IMR-90 (cell line): ENCODE measurements at regions not wholly inside any gene's neighbourhood (a gene's known extent, or its start where the extent isn't known, plus 50 kb on each side); places are given as distances from the start of the nearest gene placed in this dataset.

Experiments used
- ATAC-seq: fragments of 200-7000 bp; cut with Tn5 transposase; 2 replicates; pipeline ENCODE4 v1.9.1; 2020; ENCODE audit warnings: low read depth, mild to moderate bottlenecking, moderate library complexity
- BruUV-seq: library from RNA; stranded (reverse); fragments of 400-500 nt; replicated peaks from 2 replicates; lab custom pipeline; 2021; lab: Mats Ljungman, UMichigan
- CTCF ChIA-PET: fragments of 300-600 bp; formaldehyde crosslinking; extraction: SDS; loops from one replicate; lab custom pipeline; 2021; ENCODE audit warnings: antibody characterized with exemption; lab: Yijun Ruan, JAX
- POLR2A ChIA-PET: fragments of 300-600 bp; sonication (Branson Sonifier 250); formaldehyde crosslinking; loops from one replicate; lab custom pipeline; 2022; ENCODE audit warnings: antibody characterized with exemption; ENCODE audit not compliant: unreplicated experiment; lab: Charles Lee
- DNase-seq: peaks from one replicate; pipeline ENCODE4 v3.0.0; 2013
- H2AFZ ChIP-seq: replicated peaks from 2 replicates; pipeline ENCODE3; 2013; ENCODE audit warnings: low read length, mild to moderate bottlenecking; ENCODE audit not compliant: poor library complexity
- H2AK5ac ChIP-seq: 2 replicates; pipeline ENCODE4 v1.6.1; 2013; ENCODE audit warnings: low read depth, low read length, inconsistent platforms
- H2AK9ac ChIP-seq: replicated peaks from 2 replicates; pipeline ENCODE3; 2013; ENCODE audit warnings: mild to moderate bottlenecking, low read depth, low read length, moderate library complexity; ENCODE audit not compliant: poor library complexity
- H2BK120ac ChIP-seq: 2 replicates; pipeline ENCODE4 v1.6.1; 2013; ENCODE audit warnings: low read depth, low read length, inconsistent platforms
- H2BK15ac ChIP-seq: 3 replicates; pipeline ENCODE4 v1.6.1; 2013; ENCODE audit warnings: low read depth, low read length, inconsistent platforms
- H2BK20ac ChIP-seq: 2 replicates; pipeline ENCODE4 v1.6.1; 2013; ENCODE audit warnings: low read depth, mild to moderate bottlenecking, inconsistent platforms, low read length, moderate library complexity
- H2BK5ac ChIP-seq: 2 replicates; pipeline ENCODE4 v1.6.1; 2013; ENCODE audit warnings: mild to moderate bottlenecking, low read depth, low read length, inconsistent platforms; ENCODE audit not compliant: poor library complexity, severe bottlenecking
- H3K14ac ChIP-seq: replicated peaks from 2 replicates; pipeline ENCODE4 v1.6.1; 2013; ENCODE audit warnings: low read depth, low read length, inconsistent platforms
- H3K18ac ChIP-seq: 2 replicates; pipeline ENCODE4 v1.6.1; 2013; ENCODE audit warnings: low read depth, low read length, control low read depth
- H3K23ac ChIP-seq: 2 replicates; pipeline ENCODE4 v1.6.1; 2013; ENCODE audit warnings: low read depth, low read length, inconsistent platforms
- H3K27ac ChIP-seq: 2 replicates; pipeline ENCODE4 v1.5.1; 2013; ENCODE audit warnings: mild to moderate bottlenecking, control low read depth, low read length; ENCODE audit not compliant: insufficient read depth
- H3K27me3 ChIP-seq: 2 replicates; pipeline ENCODE4 v1.6.1; 2013; ENCODE audit warnings: low read length; ENCODE audit not compliant: control insufficient read depth, insufficient read depth
- H3K36me3 ChIP-seq: 2 replicates; pipeline ENCODE4 v1.6.1; 2013; ENCODE audit warnings: low read length, mixed read lengths; ENCODE audit not compliant: control insufficient read depth, insufficient read depth
- H3K4ac ChIP-seq: 2 replicates; pipeline ENCODE4 v1.6.1; 2013; ENCODE audit warnings: low read depth, low read length, inconsistent platforms
- H3K4me1 ChIP-seq: 2 replicates; pipeline ENCODE4 v1.6.1; 2013; ENCODE audit warnings: low read length, mixed read lengths; ENCODE audit not compliant: control insufficient read depth, insufficient read depth
- H3K4me2 ChIP-seq: 2 replicates; pipeline ENCODE4 v1.6.1; 2013; ENCODE audit warnings: low read depth, mild to moderate bottlenecking, control low read depth, low read length, moderate library complexity
- H3K4me3 ChIP-seq: 2 replicates; pipeline ENCODE4 v1.5.1; 2013; ENCODE audit warnings: low read depth, mild to moderate bottlenecking, control low read depth, low read length, moderate library complexity; ENCODE audit not compliant: insufficient read depth
- H3K56ac ChIP-seq: 2 replicates; pipeline ENCODE4 v1.6.1; 2013; ENCODE audit warnings: low read length, inconsistent platforms; ENCODE audit not compliant: insufficient read depth; ENCODE audit errors: extremely low read depth
- H3K79me1 ChIP-seq, 2 experiments: 2 replicates each; pipeline ENCODE4 v1.6.1; 2013; ENCODE audit warnings: low read length in 2 of 2, inconsistent platforms in 1 of 2, low read depth in 1 of 2
- H3K9ac ChIP-seq: 2 replicates; pipeline ENCODE4 v1.6.1; 2013; ENCODE audit warnings: low read depth, low read length, control low read depth
- H3K9me1 ChIP-seq: 2 replicates; pipeline ENCODE4 v1.6.1; 2013; ENCODE audit warnings: low read length, inconsistent platforms; ENCODE audit not compliant: insufficient read depth
- H3K9me3 ChIP-seq: 2 replicates; pipeline ENCODE4 v1.6.1; 2013; ENCODE audit warnings: low read length; ENCODE audit not compliant: control insufficient read depth, insufficient read depth
- H4K20me1 ChIP-seq: 2 replicates; pipeline ENCODE4 v1.6.1; 2013; ENCODE audit warnings: low read length, inconsistent platforms; ENCODE audit not compliant: insufficient read depth
- H4K5ac ChIP-seq: 2 replicates; pipeline ENCODE4 v1.6.1; 2013; ENCODE audit warnings: mild to moderate bottlenecking, low read depth, low read length, control low read depth
- H4K8ac ChIP-seq, 2 experiments: 2 replicates each; pipeline ENCODE4 v1.6.1; 2013; ENCODE audit warnings: low read depth in 2 of 2, low read length in 2 of 2, control low read depth in 1 of 2, inconsistent platforms in 1 of 2
- H4K91ac ChIP-seq: 2 replicates; pipeline ENCODE4 v1.6.1; 2013; ENCODE audit warnings: low read depth, low read length, inconsistent platforms; ENCODE audit not compliant: insufficient read depth
- CEBPB ChIP-seq: IDR thresholded peaks from 2 replicates; pipeline ENCODE4 v1.6.1; 2012; ENCODE audit warnings: low read depth, low read length, improper control_type of control experiment
- CHD1 ChIP-seq: IDR thresholded peaks from 2 replicates; pipeline ENCODE4 v1.6.1; 2012; ENCODE audit warnings: low read depth, low read length, improper control_type of control experiment
- ELK1 ChIP-seq: fragments of 150-350 bp; IDR thresholded peaks from 2 replicates; pipeline ENCODE4 v1.6.1; 2016; ENCODE audit warnings: low read depth, mild to moderate bottlenecking, low read length, moderate library complexity, borderline replicate concordance
- MAFK ChIP-seq: IDR thresholded peaks from 2 replicates; pipeline ENCODE4 v1.6.1; 2012; ENCODE audit warnings: low read depth, low read length, improper control_type of control experiment
- POLR2A ChIP-seq: IDR thresholded peaks from 2 replicates; pipeline ENCODE4 v1.6.1; 2012; ENCODE audit warnings: mild to moderate bottlenecking, low read depth, low read length
- RAD21 ChIP-seq: IDR thresholded peaks from 2 replicates; pipeline ENCODE4 v1.6.1; 2012; ENCODE audit warnings: low read length, improper control_type of control experiment
- SMC3 ChIP-seq: fragments of 150-350 bp; IDR thresholded peaks from 2 replicates; pipeline ENCODE4 v1.6.1; 2016; ENCODE audit warnings: low read depth, mild to moderate bottlenecking, antibody characterized with exemption, low read length, moderate library complexity
- USF2 ChIP-seq: fragments of 150-350 bp; IDR thresholded peaks from 2 replicates; pipeline ENCODE4 v1.6.1; 2017; ENCODE audit warnings: mild to moderate bottlenecking, antibody characterized with exemption, low read length, low read depth
- WGBS, 2 experiments: methylation state at CpG; one replicate each; pipeline versions ENCODE4 v1.1.5 to v1.1.7; 2013; ENCODE audit warnings: missing lambda C conversion rate in 2 of 2; ENCODE audit not compliant: insufficient read length in 1 of 2; ENCODE audit errors: extremely low coverage in 2 of 2; 5-methylcytosine and 5-hydroxymethylcytosine counted together
- dilution Hi-C: fragments of 300-500 bp; cut with HindIII; formaldehyde crosslinking; loops from one replicate; pipeline ENCODE4 v1.14.3; 2018; ENCODE audit warnings: low sequenced_read_pairs; ENCODE audit not compliant: unreplicated experiment
- in situ Hi-C: fragments of 300-500 bp; cut with MboI; formaldehyde crosslinking; loops from 3 replicates; pipeline ENCODE4 v1.14.3; 2019; ENCODE audit warnings: low sequenced_read_pairs, inconsistent platforms, mixed read lengths
- intact Hi-C: fragments of 100-400 bp; cut with micrococcal nuclease; formaldehyde crosslinking; loops from 2 replicates; pipeline ENCODE4 v1.10.0; 2022

- TF ChIP-seq POLR2A (no peak), RAD21 (no peak), MAFK (no peak), ELK1 (no peak), CEBPB (no peak), SMC3 (no peak), USF2 (no peak), CHD1 (no peak)
- DNase-seq (no peak), ATAC-seq (peak; percentile 24; the same call in 1 of the 2 replicates)
- no TSS peak for BruUV-seq
- no peak overlapping the region for H4K91ac ChIP-seq
- no CpG with 5 or more reads among the region's 13 CpGs for WGBS, 2 experiments
- H3K27ac ChIP-seq: no peak overlapping the region
- H4K5ac ChIP-seq: no peak overlapping the region
- no peak overlapping the region for H2BK120ac ChIP-seq
- no peak overlapping the region for H2BK15ac ChIP-seq
- dilution Hi-C loops (no loop called here), intact Hi-C loops (loop anchor here (1.0 to 5.0 kb wide), 5 partner anchors 193 to 1818 kb away; no protein-coding TSS in a partner anchor), in situ Hi-C loops (loop anchor here (5.0 to 25.0 kb wide), 3 partner anchors 565 to 1838 kb away; partner anchors contain the start of gene SEMA3D)
- H3K14ac ChIP-seq: no peak overlapping the region
- no peak overlapping the region for H3K18ac ChIP-seq
- POLR2A ChIA-PET: no interaction called here
- H3K9me3 ChIP-seq: peaks cover 3% of the 10 kb centered on the region; the same call in 1 of the 2 replicates
- no peak overlapping the region for H4K8ac ChIP-seq
- no peak overlapping the region for H3K4me3 ChIP-seq
- H3K79me1 ChIP-seq: no peaks in the 10 kb centered on the region
- CTCF ChIA-PET: interaction anchor here (0.6 kb wide), 1 partner anchor 713 kb away, joined by 3 read pairs; no protein-coding TSS in a partner anchor
- peak overlapping the region; percentile 29 for H2AK9ac ChIP-seq
- H3K9me1 ChIP-seq: no peaks in the 10 kb centered on the region
- no peak overlapping the region for H2AFZ ChIP-seq
- H3K4ac ChIP-seq: no peak overlapping the region
- H3K27me3 ChIP-seq: no peaks in the 10 kb centered on the region
- no peak overlapping the region for H2BK20ac ChIP-seq
- H3K4me1 ChIP-seq: no peaks in the 10 kb centered on the region
- H4K20me1 ChIP-seq: no peaks in the 10 kb centered on the region
- no peak overlapping the region for H3K4me2 ChIP-seq
- H3K36me3 ChIP-seq: no peaks in the 10 kb centered on the region
- H3K23ac ChIP-seq: no peak overlapping the region
- H3K56ac ChIP-seq: no peak overlapping the region
- H2AK5ac ChIP-seq: no peak overlapping the region
- no peak overlapping the region for H2BK5ac ChIP-seq
- H3K9ac ChIP-seq: no peak overlapping the region
Observed at GRCh38 chr7:85749696-85750453, 563.0 kb upstream of the SEMA3D start.
